GM18870 (cell line): ENCODE measurements at regions not wholly inside any gene's neighbourhood (a gene's known extent, or its start where the extent isn't known, plus 50 kb on each side); places are given as distances from the start of the nearest gene placed in this dataset.

Experiments used
- ATAC-seq: cut with Tn5 transposase; IDR thresholded peaks from one replicate; pipeline ENCODE4 v1.9.1; 2021; ENCODE audit warnings: moderate library complexity; ENCODE audit not compliant: unreplicated experiment

- ATAC-seq, result no peak
Observed at GRCh38 chr6:147855803-147856482, 347.5 kb downstream of the SAMD5 start.

GRCh38 chr6:147856687-147857086, 348.2 kb downstream of the SAMD5 start:
- ATAC-seq, result no peak

GRCh38 chr6:147858421-147858820, 349.9 kb downstream of the SAMD5 start:
- ATAC-seq, result no peak

- ATAC-seq, result no peak
Observed at GRCh38 chr6:147859071-147859470, 350.6 kb downstream of the SAMD5 start.

GRCh38 chr6:147861696-147862095, 353.2 kb downstream of the SAMD5 start:
- ATAC-seq, result no peak

GRCh38 chr6:147867433-147868226, 359.1 kb downstream of the SAMD5 start:
- no peak for ATAC-seq

- no peak for ATAC-seq
Observed at GRCh38 chr6:147868427-147869190, 360.1 kb downstream of the SAMD5 start.

GRCh38 chr6:147869201-147869600, 360.7 kb downstream of the SAMD5 start:
- ATAC-seq, result no peak

GRCh38 chr6:147869869-147870268, 361.4 kb downstream of the SAMD5 start:
- ATAC-seq, result no peak

- no peak for ATAC-seq
Observed at GRCh38 chr6:147870506-147871110, 362.1 kb downstream of the SAMD5 start.

GRCh38 chr6:147872002-147872401, 363.5 kb downstream of the SAMD5 start:
- no peak for ATAC-seq

GRCh38 chr6:147873816-147874215, 365.3 kb downstream of the SAMD5 start:
- no peak for ATAC-seq

- no peak for ATAC-seq
Observed at GRCh38 chr6:147874322-147874721, 365.8 kb downstream of the SAMD5 start.

- ATAC-seq, result no peak
Observed at GRCh38 chr6:147879031-147879580, 370.6 kb downstream of the SAMD5 start.

GRCh38 chr6:147881432-147881831, 372.9 kb downstream of the SAMD5 start:
- no peak for ATAC-seq

- no peak for ATAC-seq
Observed at GRCh38 chr6:147888374-147888773, 379.9 kb downstream of the SAMD5 start.

GRCh38 chr6:147891671-147892070, 383.2 kb downstream of the SAMD5 start:
- ATAC-seq, result no peak

GRCh38 chr6:147892476-147892875, 384.0 kb downstream of the SAMD5 start:
- no peak for ATAC-seq

GRCh38 chr6:147895272-147895671, 386.8 kb downstream of the SAMD5 start:
- ATAC-seq, result no peak

GRCh38 chr6:147900247-147900830, 391.8 kb downstream of the SAMD5 start:
- no peak for ATAC-seq

GRCh38 chr6:147903321-147903720, 394.8 kb downstream of the SAMD5 start:
- ATAC-seq, result no peak
